GM23338 (cell line): ENCODE measurements at regions not wholly inside any gene's neighbourhood (a gene's known extent, or its start where the extent isn't known, plus 50 kb on each side); places are given as distances from the start of the nearest gene placed in this dataset.

Experiments used
- ATAC-seq: fragments of 200-7000 bp; cut with Tn5 transposase; 3 replicates; pipeline ENCODE4 v1.9.1; 2020
- DNase-seq: peaks from one replicate; pipeline ENCODE4 v3.0.0-alpha.2; 2015; ENCODE audit warnings: low spot score
- H2AFZ ChIP-seq: fragments of 200-600 bp; sonication (generic); 2 replicates; pipeline ENCODE4 v1.8.0; 2016; ENCODE audit warnings: antibody characterized with exemption, mild to moderate bottlenecking, moderate library complexity
- H3F3A ChIP-seq: fragments of 200-600 bp; sonication (generic); replicated peaks from 2 replicates; pipeline ENCODE4 v1.8.0; 2017; ENCODE audit warnings: antibody characterized with exemption, mixed run types, low read depth
- H3K27ac ChIP-seq: fragments of 200-600 bp; sonication (generic); 2 replicates; pipeline ENCODE4 v1.6.1; 2016; ENCODE audit warnings: low read depth
- H3K27me3 ChIP-seq: fragments of 200-600 bp; sonication (generic); 2 replicates; pipeline ENCODE4 v1.8.0; 2016; ENCODE audit warnings: mild to moderate bottlenecking, mixed run types, moderate library complexity; ENCODE audit not compliant: insufficient read depth
- H3K36me3 ChIP-seq: fragments of 200-600 bp; sonication (generic); 2 replicates; pipeline ENCODE4 v1.8.0; 2016; ENCODE audit warnings: mild to moderate bottlenecking; ENCODE audit not compliant: insufficient read depth
- H3K4me1 ChIP-seq: fragments of 200-600 bp; sonication (generic); 2 replicates; pipeline ENCODE4 v1.8.0; 2016; ENCODE audit warnings: mild to moderate bottlenecking, moderate library complexity; ENCODE audit not compliant: insufficient read depth
- H3K4me2 ChIP-seq: fragments of 200-600 bp; sonication (generic); 2 replicates; pipeline ENCODE4 v1.7.1; 2017; ENCODE audit warnings: mixed run types
- H3K4me3 ChIP-seq: fragments of 200-600 bp; sonication (generic); 2 replicates; pipeline ENCODE4 v1.6.1; 2016; ENCODE audit warnings: mixed run types
- H3K79me2 ChIP-seq: fragments of 200-600 bp; sonication (generic); replicated peaks from 2 replicates; pipeline ENCODE4 v1.8.0; 2017; ENCODE audit warnings: mild to moderate bottlenecking; ENCODE audit not compliant: insufficient read depth
- H3K9me2 ChIP-seq: fragments of 200-600 bp; sonication (generic); 2 replicates; pipeline ENCODE4 v1.8.0; 2017; ENCODE audit not compliant: insufficient read depth
- H4K20me1 ChIP-seq: fragments of 200-600 bp; sonication (generic); replicated peaks from 2 replicates; pipeline ENCODE4 v1.8.0; 2017; ENCODE audit warnings: mild to moderate bottlenecking; ENCODE audit not compliant: insufficient read depth
- H3K27ac Mint-ChIP-seq: 2 replicates; pipeline ENCODE4 v1.8.0; 2020; ENCODE audit warnings: inconsistent platforms, mild to moderate bottlenecking, moderate library complexity, mixed read lengths
- H3K27me3 Mint-ChIP-seq: 3 replicates; pipeline ENCODE4 v1.8.0; 2022; ENCODE audit warnings: low read depth, mild to moderate bottlenecking, moderate library complexity, mixed read lengths, inconsistent platforms; ENCODE audit not compliant: insufficient read depth, poor library complexity
- H3K36me3 Mint-ChIP-seq: 3 replicates; pipeline ENCODE4 v1.8.0; 2021; ENCODE audit warnings: low read depth, mild to moderate bottlenecking, inconsistent platforms, moderate library complexity, mixed read lengths
- H3K4me1 Mint-ChIP-seq: 3 replicates; pipeline ENCODE4 v1.8.0; 2020; ENCODE audit warnings: mild to moderate bottlenecking, inconsistent platforms, mixed read lengths
- H3K4me3 Mint-ChIP-seq: 3 replicates; pipeline ENCODE4 v1.8.0; 2021; ENCODE audit warnings: moderate library complexity, mild to moderate bottlenecking, inconsistent platforms, mixed read lengths
- H3K9me3 Mint-ChIP-seq: 3 replicates; pipeline ENCODE4 v1.8.0; 2020; ENCODE audit warnings: moderate library complexity, mild to moderate bottlenecking, inconsistent platforms, mixed read lengths
- CREB1 ChIP-seq: fragments of 250-450 bp; sonication (Bioruptor Pico); IDR thresholded peaks from 2 replicates; pipeline ENCODE4 v1.5.0; 2020; ENCODE audit warnings: low read depth, mild to moderate bottlenecking, moderate library complexity
- EZH2 ChIP-seq: fragments of 200-600 bp; sonication (generic); IDR thresholded peaks from one replicate; pipeline ENCODE4 v1.8.0; 2017; ENCODE audit warnings: antibody characterized with exemption, mild to moderate bottlenecking, low read depth; ENCODE audit not compliant: unreplicated experiment
- EZH2phosphoT487 ChIP-seq: fragments of 200-600 bp; sonication (generic); IDR thresholded peaks from one replicate; pipeline ENCODE4 v1.8.1; 2018; ENCODE audit warnings: antibody characterized with exemption; ENCODE audit not compliant: unreplicated experiment
- JUNB ChIP-seq: IDR thresholded peaks from one replicate; pipeline ENCODE4 v1.6.1; 2016; ENCODE audit warnings: antibody characterized with exemption; ENCODE audit not compliant: unreplicated experiment
- NANOG ChIP-seq: IDR thresholded peaks from 2 replicates; pipeline ENCODE4 v1.6.1; 2016; ENCODE audit warnings: antibody characterized with exemption, borderline replicate concordance
- POLR2AphosphoS5 ChIP-seq: IDR thresholded peaks from 2 replicates; pipeline ENCODE4 v1.6.1; 2016; ENCODE audit warnings: antibody characterized with exemption, low read depth
- STAT1 ChIP-seq: IDR thresholded peaks from one replicate; pipeline ENCODE4 v1.6.1; 2016; ENCODE audit warnings: antibody characterized with exemption; ENCODE audit not compliant: unreplicated experiment
- ZNF114 ChIP-seq: fragments of 250-450 bp; sonication (Bioruptor Pico); IDR thresholded peaks from 2 replicates; pipeline ENCODE4 v1.5.0; 2020; ENCODE audit warnings: mild to moderate bottlenecking, moderate library complexity
- ZNF331 ChIP-seq: fragments of 250-450 bp; sonication (Bioruptor Pico); IDR thresholded peaks from 2 replicates; pipeline ENCODE4 v1.5.0; 2020; ENCODE audit warnings: low read depth, mild to moderate bottlenecking, moderate library complexity
- TF ChIP-seq, protein P1 (sequence below): IDR thresholded peaks from 2 replicates; pipeline ENCODE4 v1.6.1; 2016; ENCODE audit warnings: antibody characterized with exemption
- TF ChIP-seq, protein P2 (sequence below), 2 experiments: fragments of 200-600 bp in 1 of 2; sonication (generic) in 1 of 2; conservative IDR thresholded peaks; 2 replicates each; pipeline versions ENCODE4 v1.5.1 to v1.6.1; 2016 to 2017; ENCODE audit warnings: antibody characterized with exemption in 2 of 2, low read depth in 2 of 2, mild to moderate bottlenecking in 2 of 2, moderate library complexity in 1 of 2
- TF ChIP-seq, protein P3 (sequence below): IDR thresholded peaks from one replicate; pipeline ENCODE4 v1.6.1; 2018; ENCODE audit warnings: antibody characterized with exemption; ENCODE audit not compliant: unreplicated experiment
- TF ChIP-seq, protein P4 (sequence below): fragments of 250-450 bp; sonication (Bioruptor Pico); IDR thresholded peaks from 2 replicates; pipeline ENCODE4 v1.5.0; 2020; ENCODE audit warnings: mild to moderate bottlenecking, moderate library complexity

DNA sequence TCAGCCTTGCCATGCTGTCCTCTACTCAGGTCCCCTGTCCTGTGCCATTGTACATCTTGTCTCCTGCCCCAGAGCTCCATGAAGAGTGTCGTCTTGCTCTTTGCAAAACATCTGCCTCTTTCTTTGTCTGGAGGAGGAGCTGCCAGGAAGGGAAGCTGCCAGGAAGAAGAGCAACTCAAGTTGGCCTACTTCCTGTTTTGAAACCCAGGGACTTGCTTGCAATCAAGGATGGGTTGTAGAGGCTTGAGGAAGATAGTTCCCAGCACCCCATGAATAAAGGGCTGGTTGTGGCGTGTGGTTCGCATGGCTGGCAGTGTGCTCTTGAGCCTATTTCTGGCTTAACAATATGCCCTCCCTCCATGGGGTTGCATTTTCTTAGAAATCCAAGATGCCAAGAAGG lies 53.0 kb upstream of the CPEB4 start:
- Histone ChIP-seq H4K20me1 (no peaks in the 10 kb centered on the region), H3K4me1 (no peaks in the 10 kb centered on the region), H3K27me3 (no peaks in the 10 kb centered on the region), H3K9me2 (peaks cover 10% of the 10 kb centered on the region; the same call in 1 of the 2 replicates), H3K4me2 (no peak overlapping the region), H3K4me3 (no peak overlapping the region), H3K79me2 (no peaks in the 10 kb centered on the region), H3K36me3 (no peaks in the 10 kb centered on the region), H2AFZ (no peak overlapping the region), H3F3A (no peaks in the 10 kb centered on the region), H3K27ac (no peak overlapping the region)
- DNase-seq = no peak
- H3K27me3 Mint-ChIP-seq = no peaks in the 10 kb centered on the region
- TF ChIP-seq POLR2AphosphoS5 = no peak
- TF ChIP-seq, protein P1, sequence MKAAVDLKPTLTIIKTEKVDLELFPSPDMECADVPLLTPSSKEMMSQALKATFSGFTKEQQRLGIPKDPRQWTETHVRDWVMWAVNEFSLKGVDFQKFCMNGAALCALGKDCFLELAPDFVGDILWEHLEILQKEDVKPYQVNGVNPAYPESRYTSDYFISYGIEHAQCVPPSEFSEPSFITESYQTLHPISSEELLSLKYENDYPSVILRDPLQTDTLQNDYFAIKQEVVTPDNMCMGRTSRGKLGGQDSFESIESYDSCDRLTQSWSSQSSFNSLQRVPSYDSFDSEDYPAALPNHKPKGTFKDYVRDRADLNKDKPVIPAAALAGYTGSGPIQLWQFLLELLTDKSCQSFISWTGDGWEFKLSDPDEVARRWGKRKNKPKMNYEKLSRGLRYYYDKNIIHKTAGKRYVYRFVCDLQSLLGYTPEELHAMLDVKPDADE = no peak
- TF ChIP-seq EZH2 = no peak
- no peak for TF ChIP-seq EZH2phosphoT487
- TF ChIP-seq, protein P2, sequence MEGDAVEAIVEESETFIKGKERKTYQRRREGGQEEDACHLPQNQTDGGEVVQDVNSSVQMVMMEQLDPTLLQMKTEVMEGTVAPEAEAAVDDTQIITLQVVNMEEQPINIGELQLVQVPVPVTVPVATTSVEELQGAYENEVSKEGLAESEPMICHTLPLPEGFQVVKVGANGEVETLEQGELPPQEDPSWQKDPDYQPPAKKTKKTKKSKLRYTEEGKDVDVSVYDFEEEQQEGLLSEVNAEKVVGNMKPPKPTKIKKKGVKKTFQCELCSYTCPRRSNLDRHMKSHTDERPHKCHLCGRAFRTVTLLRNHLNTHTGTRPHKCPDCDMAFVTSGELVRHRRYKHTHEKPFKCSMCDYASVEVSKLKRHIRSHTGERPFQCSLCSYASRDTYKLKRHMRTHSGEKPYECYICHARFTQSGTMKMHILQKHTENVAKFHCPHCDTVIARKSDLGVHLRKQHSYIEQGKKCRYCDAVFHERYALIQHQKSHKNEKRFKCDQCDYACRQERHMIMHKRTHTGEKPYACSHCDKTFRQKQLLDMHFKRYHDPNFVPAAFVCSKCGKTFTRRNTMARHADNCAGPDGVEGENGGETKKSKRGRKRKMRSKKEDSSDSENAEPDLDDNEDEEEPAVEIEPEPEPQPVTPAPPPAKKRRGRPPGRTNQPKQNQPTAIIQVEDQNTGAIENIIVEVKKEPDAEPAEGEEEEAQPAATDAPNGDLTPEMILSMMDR (conservative IDR thresholded peaks at IDR 0.05; ENCODE audit: low read depth in 2 of 2) = no peak
- TF ChIP-seq, protein P3, sequence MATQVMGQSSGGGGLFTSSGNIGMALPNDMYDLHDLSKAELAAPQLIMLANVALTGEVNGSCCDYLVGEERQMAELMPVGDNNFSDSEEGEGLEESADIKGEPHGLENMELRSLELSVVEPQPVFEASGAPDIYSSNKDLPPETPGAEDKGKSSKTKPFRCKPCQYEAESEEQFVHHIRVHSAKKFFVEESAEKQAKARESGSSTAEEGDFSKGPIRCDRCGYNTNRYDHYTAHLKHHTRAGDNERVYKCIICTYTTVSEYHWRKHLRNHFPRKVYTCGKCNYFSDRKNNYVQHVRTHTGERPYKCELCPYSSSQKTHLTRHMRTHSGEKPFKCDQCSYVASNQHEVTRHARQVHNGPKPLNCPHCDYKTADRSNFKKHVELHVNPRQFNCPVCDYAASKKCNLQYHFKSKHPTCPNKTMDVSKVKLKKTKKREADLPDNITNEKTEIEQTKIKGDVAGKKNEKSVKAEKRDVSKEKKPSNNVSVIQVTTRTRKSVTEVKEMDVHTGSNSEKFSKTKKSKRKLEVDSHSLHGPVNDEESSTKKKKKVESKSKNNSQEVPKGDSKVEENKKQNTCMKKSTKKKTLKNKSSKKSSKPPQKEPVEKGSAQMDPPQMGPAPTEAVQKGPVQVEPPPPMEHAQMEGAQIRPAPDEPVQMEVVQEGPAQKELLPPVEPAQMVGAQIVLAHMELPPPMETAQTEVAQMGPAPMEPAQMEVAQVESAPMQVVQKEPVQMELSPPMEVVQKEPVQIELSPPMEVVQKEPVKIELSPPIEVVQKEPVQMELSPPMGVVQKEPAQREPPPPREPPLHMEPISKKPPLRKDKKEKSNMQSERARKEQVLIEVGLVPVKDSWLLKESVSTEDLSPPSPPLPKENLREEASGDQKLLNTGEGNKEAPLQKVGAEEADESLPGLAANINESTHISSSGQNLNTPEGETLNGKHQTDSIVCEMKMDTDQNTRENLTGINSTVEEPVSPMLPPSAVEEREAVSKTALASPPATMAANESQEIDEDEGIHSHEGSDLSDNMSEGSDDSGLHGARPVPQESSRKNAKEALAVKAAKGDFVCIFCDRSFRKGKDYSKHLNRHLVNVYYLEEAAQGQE = no peak
- no peak for TF ChIP-seq STAT1
- no peak for TF ChIP-seq ZNF331
- TF ChIP-seq JUNB = no peak
- no peak for TF ChIP-seq CREB1
- no peak for TF ChIP-seq ZNF114
- TF ChIP-seq NANOG = no peak
- TF ChIP-seq, protein P4, sequence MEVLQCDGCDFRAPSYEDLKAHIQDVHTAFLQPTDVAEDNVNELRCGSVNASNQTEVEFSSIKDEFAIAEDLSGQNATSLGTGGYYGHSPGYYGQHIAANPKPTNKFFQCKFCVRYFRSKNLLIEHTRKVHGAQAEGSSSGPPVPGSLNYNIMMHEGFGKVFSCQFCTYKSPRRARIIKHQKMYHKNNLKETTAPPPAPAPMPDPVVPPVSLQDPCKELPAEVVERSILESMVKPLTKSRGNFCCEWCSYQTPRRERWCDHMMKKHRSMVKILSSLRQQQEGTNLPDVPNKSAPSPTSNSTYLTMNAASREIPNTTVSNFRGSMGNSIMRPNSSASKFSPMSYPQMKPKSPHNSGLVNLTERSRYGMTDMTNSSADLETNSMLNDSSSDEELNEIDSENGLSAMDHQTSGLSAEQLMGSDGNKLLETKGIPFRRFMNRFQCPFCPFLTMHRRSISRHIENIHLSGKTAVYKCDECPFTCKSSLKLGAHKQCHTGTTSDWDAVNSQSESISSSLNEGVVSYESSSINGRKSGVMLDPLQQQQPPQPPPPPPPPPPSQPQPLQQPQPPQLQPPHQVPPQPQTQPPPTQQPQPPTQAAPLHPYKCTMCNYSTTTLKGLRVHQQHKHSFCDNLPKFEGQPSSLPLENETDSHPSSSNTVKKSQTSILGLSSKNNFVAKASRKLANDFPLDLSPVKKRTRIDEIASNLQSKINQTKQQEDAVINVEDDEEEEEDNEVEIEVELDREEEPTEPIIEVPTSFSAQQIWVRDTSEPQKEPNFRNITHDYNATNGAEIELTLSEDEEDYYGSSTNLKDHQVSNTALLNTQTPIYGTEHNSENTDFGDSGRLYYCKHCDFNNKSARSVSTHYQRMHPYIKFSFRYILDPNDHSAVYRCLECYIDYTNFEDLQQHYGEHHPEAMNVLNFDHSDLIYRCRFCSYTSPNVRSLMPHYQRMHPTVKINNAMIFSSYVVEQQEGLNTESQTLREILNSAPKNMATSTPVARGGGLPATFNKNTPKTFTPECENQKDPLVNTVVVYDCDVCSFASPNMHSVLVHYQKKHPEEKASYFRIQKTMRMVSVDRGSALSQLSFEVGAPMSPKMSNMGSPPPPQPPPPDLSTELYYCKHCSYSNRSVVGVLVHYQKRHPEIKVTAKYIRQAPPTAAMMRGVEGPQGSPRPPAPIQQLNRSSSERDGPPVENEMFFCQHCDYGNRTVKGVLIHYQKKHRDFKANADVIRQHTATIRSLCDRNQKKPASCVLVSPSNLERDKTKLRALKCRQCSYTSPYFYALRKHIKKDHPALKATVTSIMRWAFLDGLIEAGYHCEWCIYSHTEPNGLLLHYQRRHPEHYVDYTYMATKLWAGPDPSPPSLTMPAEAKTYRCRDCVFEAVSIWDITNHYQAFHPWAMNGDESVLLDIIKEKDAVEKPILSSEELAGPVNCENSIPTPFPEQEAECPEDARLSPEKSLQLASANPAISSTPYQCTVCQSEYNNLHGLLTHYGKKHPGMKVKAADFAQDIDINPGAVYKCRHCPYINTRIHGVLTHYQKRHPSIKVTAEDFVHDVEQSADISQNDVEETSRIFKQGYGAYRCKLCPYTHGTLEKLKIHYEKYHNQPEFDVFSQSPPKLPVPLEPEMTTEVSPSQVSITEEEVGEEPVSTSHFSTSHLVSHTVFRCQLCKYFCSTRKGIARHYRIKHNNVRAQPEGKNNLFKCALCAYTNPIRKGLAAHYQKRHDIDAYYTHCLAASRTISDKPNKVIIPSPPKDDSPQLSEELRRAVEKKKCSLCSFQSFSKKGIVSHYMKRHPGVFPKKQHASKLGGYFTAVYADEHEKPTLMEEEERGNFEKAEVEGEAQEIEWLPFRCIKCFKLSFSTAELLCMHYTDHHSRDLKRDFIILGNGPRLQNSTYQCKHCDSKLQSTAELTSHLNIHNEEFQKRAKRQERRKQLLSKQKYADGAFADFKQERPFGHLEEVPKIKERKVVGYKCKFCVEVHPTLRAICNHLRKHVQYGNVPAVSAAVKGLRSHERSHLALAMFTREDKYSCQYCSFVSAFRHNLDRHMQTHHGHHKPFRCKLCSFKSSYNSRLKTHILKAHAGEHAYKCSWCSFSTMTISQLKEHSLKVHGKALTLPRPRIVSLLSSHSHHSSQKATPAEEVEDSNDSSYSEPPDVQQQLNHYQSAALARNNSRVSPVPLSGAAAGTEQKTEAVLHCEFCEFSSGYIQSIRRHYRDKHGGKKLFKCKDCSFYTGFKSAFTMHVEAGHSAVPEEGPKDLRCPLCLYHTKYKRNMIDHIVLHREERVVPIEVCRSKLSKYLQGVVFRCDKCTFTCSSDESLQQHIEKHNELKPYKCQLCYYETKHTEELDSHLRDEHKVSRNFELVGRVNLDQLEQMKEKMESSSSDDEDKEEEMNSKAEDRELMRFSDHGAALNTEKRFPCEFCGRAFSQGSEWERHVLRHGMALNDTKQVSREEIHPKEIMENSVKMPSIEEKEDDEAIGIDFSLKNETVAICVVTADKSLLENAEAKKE (CRISPR knock-in tag) = no peak
- peaks cover 7% of the 10 kb centered on the region for H3K4me1 Mint-ChIP-seq
- H3K27ac Mint-ChIP-seq = no peak overlapping the region
- 0 out of 3 replicates have a peak, but pooled peaks cover 2% of the 10 kb centered on the region for H3K9me3 Mint-ChIP-seq
- H3K36me3 Mint-ChIP-seq = peaks cover 2% of the 10 kb centered on the region; the same call in 1 of the 3 replicates
- H3K4me3 Mint-ChIP-seq = no peak overlapping the region
- ATAC-seq = no peak
